NCI-H2107 (cell line): ENCODE measurements at regions not wholly inside any gene's neighbourhood (a gene's known extent, or its start where the extent isn't known, plus 50 kb on each side); places are given as distances from the start of the nearest gene placed in this dataset.
"Not testable (repeated sequence)": the region's sequence is repeated elsewhere in the genome, so short reads cannot be mapped to it uniquely, and the experiment has no call there.

Experiments used
- DNase-seq: peaks from one replicate; lab custom pipeline; 2025; lab: John Stamatoyannopoulos, UW

DNA sequence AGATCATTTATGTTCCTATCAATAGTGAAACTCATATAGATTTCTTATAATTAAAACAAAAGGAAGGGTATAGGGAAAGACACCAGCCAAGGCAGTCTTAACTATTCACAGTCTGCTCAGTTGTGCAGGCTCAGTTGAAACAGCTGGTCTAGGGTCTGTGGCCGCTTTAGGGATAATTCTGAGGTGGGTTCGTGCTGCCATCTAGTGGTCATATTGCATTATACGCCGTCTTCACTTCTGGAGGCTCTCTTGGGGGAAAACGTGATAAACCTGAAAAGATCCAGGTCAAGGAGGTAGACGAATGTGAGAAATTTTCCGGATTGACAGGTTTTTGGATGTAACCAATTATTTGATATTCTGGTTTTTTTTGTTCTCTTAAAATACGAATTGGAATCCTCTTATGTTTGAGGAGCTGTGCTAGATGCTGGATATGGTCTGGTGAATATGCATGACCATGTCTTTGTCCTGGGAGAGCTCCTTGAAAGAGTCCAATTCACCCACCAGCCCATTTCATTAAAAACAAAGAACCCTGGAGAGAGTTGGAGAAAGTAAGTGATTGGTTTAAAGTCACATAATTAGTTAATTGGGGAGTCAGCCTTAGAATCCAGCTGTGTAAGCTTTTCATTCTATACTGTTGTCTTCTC is 492.4 kb downstream of the PLCL1 start:
- DNase-seq, result peak; percentile 13

DNA sequence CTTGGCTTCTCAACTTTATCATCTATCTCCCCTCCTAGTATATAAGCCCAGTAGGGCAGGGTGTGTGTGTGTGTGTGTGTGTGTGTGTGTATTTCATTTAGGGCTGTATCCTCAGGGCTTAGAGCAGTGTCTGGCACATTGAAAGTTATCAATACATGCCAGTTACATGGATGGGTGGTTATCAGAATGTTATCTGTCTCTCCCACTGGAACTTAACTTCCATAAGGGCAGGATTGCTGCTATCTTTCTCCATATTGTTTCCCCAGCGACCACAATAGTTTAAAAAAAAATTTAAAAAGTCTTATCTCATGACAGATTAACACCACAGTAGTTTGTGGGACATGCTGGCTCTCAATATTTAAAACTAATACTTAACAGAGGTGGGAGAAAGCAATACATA is 488.9 kb downstream of the PLCL1 start:
- DNase-seq, result no peak

DNA sequence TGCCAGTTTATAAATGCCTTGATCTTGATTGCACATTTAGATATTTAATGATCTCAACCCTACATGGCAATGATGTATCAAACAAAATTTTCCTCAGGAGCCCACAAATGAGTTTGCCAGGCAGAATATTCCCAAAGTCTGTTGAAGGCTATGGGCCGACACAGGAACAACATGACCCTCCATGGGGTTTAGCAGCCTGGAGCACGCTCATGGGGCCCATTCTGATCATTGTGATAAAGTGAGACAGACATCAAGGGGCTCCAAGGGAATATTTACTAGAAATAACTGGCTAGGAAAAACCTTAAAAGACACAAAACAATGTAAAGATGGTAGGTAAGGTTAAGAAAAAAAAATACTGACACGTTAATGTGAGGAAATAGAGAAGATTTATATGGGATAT is 485.4 kb downstream of the PLCL1 start:
- no peak for DNase-seq

DNA sequence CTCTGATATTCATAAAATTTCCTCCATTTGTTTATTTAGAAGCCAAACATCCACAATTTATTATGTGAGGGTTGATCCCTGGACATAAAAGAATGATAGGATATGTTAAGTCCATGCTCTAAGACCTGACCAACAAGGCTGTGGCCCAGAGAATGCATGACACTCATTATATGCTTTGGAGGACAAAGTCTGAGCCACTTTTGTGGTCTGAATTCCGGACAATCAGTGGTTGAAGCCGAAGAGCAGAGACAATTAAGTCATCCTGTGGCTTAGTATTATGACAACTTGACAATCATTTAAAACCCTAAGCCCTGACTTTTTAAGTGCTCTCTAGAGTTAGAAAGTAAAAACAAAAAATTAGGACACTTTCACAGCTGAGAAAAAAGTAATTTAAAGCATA is 483.3 kb downstream of the PLCL1 start:
- DNase-seq, result no peak

DNA sequence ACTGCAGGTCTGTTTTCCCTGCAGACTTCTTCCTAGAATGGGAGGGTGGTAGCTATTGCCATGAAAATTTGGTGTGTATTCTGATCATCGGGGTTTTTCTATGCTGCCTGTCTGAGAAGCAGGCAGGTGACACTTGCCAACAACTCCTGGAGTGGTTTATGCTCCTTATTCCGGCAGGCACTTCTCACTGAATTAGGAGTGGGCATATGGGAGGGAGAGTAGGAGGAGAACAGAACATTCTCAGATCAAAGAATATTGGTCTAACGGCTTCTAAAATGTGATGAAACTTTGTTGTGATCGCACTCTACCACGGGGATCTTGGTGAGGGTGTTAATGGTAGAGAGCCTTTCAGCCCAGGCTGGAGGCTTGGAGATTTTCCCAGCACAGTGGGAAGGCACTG is 480.8 kb downstream of the PLCL1 start:
- no peak for DNase-seq

DNA sequence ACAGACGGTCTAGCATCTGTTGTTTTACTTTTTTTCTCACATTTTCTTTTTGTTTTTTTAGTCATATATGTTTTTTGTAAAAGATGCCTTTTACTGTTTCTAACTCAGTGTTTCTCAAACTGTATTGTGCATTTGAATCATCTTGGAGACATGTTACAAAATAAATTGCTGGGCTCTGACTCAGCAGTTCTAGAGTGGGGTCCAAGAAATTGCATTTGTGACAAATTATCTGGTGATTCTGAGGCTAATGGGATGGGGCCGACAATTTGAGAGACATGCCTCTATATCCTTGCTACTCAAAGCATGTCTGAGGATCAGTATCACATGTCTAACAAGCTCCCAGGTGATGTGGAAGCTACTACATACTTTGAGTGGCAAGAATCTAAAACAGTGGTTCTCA is 478.8 kb downstream of the PLCL1 start:
- no peak for DNase-seq

DNA sequence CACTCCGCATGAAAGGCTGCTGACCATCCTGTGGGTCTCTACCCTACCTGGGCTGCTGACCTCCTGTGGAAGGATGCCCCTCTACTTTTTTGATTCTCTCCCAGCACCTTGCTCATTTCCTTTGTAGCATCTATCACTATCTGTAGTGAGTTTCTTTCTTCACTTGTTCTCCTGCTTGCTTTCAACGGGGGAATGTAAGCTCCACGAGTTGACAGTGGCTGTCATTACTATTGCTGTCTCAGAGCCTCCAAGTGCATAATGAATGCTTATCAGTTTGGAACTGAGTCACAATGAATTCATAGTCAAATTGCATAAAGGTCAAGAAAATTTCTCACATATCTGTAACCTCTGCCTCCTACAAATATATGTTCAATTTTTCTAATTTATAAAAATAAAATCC is 477.7 kb downstream of the PLCL1 start:
- no peak for DNase-seq

DNA sequence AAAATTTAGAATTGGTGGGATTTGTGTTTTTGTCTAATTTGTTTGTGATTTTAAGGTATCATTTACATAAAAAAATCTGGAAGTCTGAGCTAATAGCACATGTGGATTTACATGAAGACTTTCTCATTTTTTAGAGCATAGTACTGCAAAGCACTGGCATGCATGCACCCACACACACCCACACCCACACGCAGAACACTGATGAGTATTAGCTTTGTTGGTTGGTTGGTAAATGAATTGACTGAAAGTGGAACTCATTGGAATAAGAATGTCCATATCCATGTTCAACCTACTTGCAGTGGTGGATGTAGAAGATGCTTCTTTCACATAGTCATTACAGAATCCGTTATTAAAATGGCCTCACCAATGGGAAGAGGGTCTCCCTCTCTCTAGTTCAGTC is 475.8 kb downstream of the PLCL1 start:
- DNase-seq, result no peak

DNA sequence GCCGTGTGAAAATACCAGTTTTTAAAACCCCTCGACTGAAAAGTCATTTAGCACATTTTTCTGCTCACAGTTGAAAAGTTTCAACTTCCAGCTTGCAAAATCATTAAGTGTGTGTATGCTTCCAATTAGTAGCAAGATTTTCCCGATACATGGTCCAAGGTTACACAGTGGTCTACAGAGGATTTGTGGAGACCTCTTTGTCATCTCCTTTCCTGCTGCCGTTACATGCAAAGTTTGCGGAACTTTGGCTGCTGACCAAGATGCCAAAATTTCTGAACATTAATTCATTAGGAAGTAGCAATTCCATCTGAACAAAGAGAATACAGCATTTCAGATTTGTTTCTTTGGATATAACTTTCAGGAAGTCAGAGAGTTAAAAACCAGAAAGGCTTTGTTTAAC is 474.6 kb downstream of the PLCL1 start:
- DNase-seq, result no peak

DNA sequence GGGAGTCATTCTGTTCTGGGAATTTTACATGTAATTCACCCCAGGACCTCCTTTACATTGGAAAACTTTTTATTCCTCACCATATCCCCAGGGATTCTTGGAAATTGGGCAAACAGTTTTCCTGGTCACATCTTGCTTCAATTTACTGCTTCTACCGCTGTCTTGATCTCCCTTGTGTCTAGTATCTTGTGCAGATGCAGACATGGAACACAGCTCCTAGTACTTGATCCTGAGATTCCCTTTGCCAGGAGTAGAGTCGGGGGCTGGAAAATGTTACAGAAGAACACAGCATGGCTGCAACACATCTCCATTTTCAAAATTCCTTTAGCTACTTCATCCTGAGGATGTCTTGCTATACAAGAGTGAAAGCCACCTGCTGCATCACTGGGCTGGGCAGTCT is 472.8 kb downstream of the PLCL1 start:
- no peak for DNase-seq

DNA sequence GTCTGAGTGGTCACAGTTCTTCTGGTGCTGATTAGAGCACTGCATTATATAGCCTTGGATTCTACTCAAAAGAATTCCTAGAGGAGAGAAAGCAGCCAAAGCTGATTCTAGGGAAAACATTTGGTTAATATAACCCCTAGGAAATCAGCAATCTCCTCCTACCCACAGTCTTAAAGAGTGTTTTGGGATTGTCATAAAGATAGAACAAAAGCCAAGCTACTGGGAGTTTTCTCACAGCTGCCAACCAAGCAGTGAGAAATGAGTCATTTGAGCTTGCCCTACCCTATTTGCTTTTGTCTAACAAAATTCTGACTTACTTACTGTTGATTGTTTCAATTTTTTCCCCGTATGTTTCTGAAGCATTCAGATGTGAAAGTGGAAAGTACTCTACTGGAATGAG is 469.3 kb downstream of the PLCL1 start:
- no peak for DNase-seq

DNA sequence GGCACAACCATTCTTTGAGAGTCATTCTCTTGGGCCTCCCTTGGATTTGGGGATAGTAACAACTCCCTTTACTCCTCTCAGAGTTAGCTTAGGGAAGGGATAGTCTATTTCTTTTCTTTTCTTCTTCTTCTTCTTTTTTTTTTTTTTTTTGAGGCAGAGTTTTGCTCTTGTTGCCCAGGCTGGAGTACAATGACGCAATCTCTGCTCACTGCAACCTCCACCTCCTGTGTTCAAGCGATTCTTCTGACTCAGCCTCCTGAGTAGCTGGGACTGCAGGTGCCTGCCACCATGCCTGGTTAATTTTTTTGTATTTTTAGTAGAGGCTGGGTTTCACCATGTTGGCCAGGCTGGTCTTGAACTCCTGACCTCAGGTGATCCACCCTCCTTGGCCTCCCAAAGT is 465.8 kb downstream of the PLCL1 start:
- not testable (repeated sequence) for DNase-seq

DNA sequence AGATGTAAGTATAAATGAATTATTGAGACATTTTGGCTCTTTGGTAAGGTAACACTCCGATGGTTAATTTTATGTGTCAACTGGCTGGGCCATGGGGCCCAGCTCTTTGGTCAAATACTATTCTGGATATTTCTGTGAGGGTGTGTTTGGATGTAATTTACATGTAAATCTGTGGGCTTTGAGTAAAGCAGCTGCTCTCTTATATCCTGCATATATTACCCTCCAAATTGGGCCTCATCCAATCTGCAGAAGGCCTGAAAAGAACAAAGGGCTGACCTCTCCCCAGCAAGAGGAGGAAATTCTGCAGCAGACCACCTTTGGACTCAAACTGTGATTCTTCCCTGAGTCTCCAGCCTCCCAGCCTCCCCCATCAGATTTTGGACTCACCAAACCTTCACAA is 464.1 kb downstream of the PLCL1 start:
- DNase-seq, result no peak

DNA sequence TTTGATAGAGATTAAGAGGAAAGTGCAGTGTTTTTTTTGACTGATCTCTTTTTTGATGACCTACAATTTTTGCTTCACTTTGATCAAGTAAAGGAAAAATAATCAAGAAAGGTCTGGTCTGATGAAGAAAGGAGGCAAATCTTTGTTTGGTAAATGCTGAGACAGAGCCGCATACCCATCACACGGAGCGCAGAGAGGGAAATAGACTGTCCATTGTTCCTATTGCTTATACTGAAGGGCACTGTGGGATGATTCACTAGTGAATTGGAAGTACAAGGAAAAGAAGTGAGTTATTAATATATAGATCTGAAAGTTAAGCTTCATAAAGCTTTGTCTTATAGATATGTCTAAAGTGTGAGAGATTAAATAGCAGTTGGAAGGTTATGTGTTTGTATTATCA is 455.1 kb downstream of the PLCL1 start:
- no peak for DNase-seq

DNA sequence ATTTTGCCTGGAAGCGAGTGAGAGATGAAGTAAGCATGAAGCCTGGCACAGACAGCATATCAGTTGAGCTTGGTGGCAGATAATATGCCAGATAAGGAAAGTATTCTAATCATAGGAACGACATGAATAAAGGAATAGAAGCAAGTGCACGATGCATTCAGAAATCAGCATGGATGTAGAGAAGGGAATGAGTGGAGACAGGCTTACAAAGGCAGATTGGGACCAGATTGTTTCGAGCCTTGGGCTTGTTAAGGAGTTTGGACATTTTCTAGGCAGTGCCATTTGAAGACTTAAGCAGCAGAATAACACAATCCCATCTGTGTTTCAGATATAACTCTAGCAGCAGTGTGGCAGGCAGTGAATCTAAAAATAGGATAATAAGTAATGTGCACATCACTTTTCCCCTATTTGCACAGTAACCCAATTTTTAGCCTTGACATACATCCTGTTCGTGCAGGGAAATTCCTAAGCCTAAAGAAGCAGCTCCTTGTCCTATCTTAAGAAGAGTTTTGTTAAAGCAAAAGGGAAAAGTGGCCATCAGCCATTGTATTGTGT is 450.2 kb downstream of the PLCL1 start:
- no peak for DNase-seq

DNA sequence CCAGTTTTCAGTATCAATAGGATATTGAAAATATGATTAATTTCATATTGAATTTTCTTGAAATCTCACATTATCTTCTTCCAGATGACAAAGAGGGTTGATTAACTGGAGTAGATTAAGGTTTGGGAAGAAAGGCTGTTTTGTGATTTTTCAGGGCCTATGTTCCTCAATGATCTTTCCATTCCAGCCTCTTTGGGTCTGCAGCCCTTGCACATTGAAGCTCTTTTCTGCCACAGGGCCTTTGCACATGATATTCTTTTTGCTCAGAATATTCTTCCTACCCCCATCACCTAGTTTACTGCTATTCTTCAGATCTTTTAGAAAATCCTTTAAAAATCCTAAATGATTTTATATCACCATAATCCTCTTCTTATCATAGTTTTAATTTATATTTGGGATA is 449.6 kb downstream of the PLCL1 start:
- DNase-seq, result no peak

DNA sequence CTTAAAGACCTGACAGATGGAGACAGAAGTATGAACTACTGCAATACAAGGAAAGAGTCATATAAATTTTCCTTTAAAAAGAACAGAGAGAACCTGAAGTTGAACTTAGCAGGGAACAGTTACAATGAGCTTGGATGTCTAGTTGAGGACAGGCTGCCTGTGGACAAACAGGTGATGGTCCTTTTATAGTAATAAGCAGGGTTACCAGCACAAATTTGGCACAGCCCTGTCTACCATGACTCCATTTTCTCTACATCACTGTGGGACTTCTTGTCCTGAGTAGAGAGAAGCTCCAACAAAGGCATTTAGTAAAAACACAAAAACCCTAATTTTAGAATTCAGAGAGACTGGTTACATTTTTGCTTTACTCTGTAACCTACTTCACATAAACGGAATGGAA is 448.1 kb downstream of the PLCL1 start:
- DNase-seq, result no peak

DNA sequence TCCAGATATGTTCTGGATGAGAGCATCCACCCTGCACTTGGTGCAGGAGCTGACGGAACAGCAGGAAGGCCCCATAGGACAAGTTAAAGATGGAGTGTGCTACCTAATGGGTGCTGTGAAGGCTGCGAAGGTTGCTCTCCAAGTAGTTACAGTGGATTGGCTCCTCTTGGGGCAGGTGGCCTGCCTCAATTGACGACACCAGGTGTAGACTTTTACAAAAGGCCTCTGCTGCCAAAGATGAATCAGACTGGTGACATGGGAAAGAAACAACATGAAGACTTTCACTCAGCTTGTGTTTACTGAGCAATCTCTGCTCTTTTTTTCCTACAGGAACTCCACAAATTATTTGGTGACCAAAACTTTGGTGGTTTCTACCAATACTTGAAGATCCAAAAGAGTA is 437.7 kb downstream of the PLCL1 start:
- DNase-seq, result no peak

DNA sequence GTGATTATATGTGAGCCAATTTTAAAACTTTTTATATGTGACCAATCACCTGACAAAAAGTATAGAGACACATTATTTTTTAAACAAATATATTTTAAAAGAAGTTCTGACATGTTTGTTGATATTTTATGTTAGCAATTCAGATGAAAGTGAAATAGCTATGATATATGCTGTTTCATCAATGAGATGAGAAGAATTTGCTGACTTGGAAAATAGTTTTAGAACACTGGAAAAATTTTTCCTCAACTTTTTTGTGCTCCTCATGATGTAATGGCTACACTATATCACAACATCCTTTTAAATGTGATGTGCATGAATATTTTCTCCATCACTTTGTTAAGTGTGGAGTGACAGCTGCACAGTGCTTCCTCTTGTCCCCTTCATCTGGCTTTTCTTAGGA is 434.0 kb downstream of the PLCL1 start:
- no peak for DNase-seq

DNA sequence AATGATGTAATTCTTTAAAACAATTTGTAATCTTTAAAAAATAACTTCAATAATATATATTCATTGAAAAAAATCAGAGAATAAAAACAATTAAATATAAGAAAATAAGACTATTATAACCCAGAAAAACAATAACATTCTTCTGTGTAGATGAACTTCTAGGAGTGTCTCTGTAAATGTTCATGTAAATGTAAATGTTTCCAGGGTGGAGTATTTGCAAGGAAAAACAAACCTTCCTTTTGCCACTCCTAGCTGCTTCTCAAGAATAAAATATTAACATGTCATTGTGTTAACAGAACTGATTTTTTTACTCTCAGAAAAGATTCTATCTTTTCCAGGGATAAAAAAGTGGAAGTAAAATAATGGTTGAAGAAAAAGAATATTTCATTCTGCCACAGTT is 431.9 kb downstream of the PLCL1 start:
- DNase-seq, result no peak

DNA sequence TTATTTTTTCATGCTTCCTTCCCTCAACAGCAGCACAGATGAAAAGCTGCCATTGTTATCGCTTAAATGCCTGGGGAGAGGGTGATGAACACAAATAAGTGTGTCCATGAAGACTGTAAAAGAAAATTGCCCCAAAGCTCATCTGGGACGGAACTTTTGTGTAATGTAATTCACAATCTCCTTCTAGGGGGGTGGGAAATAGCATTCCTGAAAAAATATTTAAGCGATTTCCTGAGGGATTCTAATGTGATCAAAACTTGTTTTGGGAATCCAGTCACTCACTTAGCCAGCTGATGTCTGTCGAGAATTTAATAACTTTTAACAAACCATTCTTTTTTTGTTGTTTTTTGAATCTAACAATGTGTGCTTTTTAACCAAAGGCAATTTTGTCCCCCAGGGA is 427.9 kb downstream of the PLCL1 start:
- no peak for DNase-seq

DNA sequence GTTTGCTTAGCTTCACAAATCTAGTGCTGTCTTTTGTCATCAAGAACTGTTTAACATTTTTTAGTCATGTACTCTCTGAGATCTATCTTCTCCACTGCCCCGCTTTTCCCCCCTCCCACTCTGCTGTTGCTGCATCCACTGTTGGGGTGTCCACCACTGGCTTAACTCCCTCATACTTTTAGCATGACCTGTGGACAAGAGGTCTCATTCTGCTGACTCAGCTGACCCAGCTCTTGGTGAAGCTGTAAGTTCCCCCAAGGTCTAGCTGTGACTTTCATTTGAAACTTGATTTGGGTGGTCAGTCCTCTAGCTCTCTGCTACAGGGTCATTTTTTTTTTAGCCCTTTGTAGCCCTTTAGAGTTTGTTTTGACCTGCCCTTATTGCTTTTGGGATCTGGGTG is 427.2 kb downstream of the PLCL1 start:
- no peak for DNase-seq

DNA sequence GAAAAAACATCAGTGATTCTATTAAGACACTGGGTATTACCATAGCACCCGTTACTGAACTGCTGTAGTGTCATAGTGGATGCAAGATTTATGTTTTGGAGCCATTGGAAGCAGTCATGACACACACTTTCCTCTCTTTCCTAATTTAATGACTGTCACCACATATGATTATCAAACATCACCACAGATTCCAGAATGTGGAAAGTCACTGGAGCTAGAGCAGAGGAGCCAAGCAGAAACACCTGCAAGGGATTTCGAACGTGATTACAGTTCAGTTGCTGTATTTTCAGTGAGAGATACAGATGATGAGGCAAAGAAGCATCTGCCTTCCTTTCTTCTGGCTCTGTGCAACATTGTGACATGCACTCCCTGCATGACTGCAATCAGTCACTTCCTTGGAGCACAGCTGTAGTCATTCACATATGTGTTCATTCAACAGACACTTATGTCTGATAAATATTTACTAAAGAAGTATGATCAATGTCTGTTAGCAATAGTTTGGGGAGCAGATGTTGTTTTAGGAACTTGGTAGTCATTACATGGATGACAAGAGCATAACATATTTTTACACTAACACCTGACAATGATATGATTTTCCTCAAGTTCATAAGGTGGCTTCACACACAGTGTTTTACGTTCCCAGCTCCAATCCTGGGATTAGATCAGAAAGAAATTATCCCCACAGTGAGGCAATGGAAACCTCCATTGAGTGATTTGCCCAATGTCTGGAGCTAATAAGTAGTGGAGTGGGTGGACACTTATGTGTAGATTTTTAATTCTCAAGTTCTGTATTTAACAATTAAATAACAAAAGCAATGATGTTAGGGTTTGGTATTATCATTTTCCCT is 416.6 kb downstream of the PLCL1 start:
- no peak for DNase-seq

DNA sequence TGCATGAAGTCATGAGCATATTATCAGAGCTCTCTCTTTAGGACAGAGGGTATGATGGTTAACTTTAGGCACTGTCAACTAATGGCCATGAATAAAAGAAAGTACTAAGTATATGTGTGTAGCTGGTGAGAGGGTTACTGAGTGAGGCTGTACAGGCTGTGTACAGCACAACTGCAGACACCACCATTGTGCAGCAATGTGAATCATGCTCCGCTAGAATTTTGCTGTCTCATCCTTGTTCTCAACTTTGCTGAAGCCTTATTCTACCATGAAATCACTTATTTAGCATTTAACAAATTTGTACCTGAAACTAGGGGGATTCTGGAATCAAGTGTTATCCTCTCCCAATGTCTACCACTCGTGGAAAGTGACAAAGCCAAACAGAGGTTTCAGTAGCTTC is 414.9 kb downstream of the PLCL1 start:
- no peak for DNase-seq
